ENCODE measurements at regions not wholly inside any gene's neighbourhood (a gene's known extent, or its start where the extent isn't known, plus 50 kb on each side); places are given as distances from the start of the nearest gene placed in this dataset.

GRCh38 chr17:77501751-77502625, 361.2 kb downstream of the SEC14L1 start:
- no peaks in the 10 kb centered on the region for H3K36me3 Mint-ChIP-seq
- H3K9me3 Mint-ChIP-seq = no peaks in the 10 kb centered on the region
- no peaks in the 10 kb centered on the region for H3K27me3 Mint-ChIP-seq
- no peak overlapping the region for H3K4me3 Mint-ChIP-seq
- peak overlapping the region in 1 of 3 donors; percentile 67 for H3K27ac Mint-ChIP-seq
- peaks cover 0 to 4% (median 2%) of the 10 kb centered on the region in 3 donors for H3K4me1 Mint-ChIP-seq

GRCh38 chr17:77502626-77503292, 362.0 kb downstream of the SEC14L1 start:
- H3K4me1 Mint-ChIP-seq = peaks cover 0 to 4% (median 2%) of the 10 kb centered on the region in 3 donors
- no peak overlapping the region for H3K4me3 Mint-ChIP-seq
- H3K27me3 Mint-ChIP-seq = no peaks in the 10 kb centered on the region
- no peak overlapping the region for H3K27ac Mint-ChIP-seq
- no peaks in the 10 kb centered on the region for H3K36me3 Mint-ChIP-seq
- H3K9me3 Mint-ChIP-seq = no peaks in the 10 kb centered on the region

- Mint-ChIP-seq H3K4me3 (no peak overlapping the region), H3K27ac (no peak overlapping the region), H3K9me3 (no peaks in the 10 kb centered on the region), H3K4me1 (peaks cover 0 to 4% (median 2%) of the 10 kb centered on the region in 3 donors), H3K36me3 (no peaks in the 10 kb centered on the region), H3K27me3 (no peaks in the 10 kb centered on the region)
These were observed 362.5 kb downstream of the SEC14L1 start for GRCh38 chr17:77503293-77503655.

- H3K4me3 Mint-ChIP-seq = no peak overlapping the region
- no peaks in the 10 kb centered on the region for H3K27me3 Mint-ChIP-seq
- peaks cover 0 to 4% (median 2%) of the 10 kb centered on the region in 3 donors for H3K4me1 Mint-ChIP-seq
- H3K36me3 Mint-ChIP-seq = no peaks in the 10 kb centered on the region
- no peaks in the 10 kb centered on the region for H3K9me3 Mint-ChIP-seq
- H3K27ac Mint-ChIP-seq = no peak overlapping the region
These were observed 363.3 kb downstream of the SEC14L1 start for GRCh38 chr17:77503916-77504651.

DNA sequence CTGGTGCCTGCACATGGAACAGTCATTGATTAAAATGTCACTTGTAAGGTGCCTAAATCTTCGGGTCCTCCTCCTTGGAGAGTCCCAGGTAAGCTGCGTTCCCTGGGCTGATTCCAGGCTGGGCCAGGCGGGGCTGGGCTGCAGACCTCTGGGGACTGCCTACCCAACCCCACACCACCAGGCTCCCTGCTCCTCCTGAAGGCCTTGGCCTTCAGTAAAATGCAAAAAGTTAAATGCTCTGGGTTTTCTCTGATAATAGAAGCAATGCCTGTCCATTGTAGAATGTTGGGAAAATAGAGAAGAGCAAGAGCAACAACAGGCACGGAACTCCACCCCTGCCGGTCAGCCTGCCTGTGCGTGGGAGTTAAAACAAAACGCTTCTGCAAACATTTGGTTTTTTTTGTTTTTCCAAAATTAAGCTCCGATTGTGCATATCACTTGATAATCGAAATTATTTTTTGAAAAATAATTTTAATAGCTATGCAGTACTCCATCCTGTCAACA, 363.9 kb downstream of the SEC14L1 start:
- Mint-ChIP-seq H3K36me3 (no peaks in the 10 kb centered on the region), H3K27me3 (no peaks in the 10 kb centered on the region), H3K27ac (no peak overlapping the region), H3K9me3 (no peaks in the 10 kb centered on the region), H3K4me3 (no peak overlapping the region), H3K4me1 (peaks cover 0 to 4% (median 2%) of the 10 kb centered on the region in 3 donors)

DNA sequence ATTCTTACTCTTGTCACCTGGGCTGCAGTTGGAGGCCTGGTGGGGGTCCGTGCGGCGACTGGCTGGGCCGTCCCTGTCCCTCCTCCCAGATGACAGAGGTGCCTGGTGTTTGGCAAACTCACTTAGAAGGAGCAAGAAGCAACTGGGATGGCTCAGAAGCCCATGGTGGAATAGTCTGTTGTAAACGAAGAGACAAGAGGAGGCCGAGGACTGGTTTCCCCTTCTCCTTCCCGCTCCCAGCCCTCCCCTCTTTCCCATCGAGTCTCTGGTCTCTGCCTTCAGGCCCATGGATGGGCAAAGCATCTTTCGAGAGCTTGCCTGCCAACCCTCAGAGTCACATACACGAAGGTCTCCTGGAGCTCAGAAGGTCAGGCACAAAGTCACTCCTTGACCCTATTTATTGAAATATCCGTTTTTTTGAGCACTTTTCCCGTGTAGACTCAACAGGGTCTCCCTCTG, 364.4 kb downstream of the SEC14L1 start:
- Mint-ChIP-seq H3K4me1 (peaks cover 0 to 4% (median 2%) of the 10 kb centered on the region in 3 donors), H3K4me3 (no peak overlapping the region), H3K9me3 (no peaks in the 10 kb centered on the region), H3K27me3 (no peaks in the 10 kb centered on the region), H3K27ac (no peak overlapping the region), H3K36me3 (no peaks in the 10 kb centered on the region)

DNA sequence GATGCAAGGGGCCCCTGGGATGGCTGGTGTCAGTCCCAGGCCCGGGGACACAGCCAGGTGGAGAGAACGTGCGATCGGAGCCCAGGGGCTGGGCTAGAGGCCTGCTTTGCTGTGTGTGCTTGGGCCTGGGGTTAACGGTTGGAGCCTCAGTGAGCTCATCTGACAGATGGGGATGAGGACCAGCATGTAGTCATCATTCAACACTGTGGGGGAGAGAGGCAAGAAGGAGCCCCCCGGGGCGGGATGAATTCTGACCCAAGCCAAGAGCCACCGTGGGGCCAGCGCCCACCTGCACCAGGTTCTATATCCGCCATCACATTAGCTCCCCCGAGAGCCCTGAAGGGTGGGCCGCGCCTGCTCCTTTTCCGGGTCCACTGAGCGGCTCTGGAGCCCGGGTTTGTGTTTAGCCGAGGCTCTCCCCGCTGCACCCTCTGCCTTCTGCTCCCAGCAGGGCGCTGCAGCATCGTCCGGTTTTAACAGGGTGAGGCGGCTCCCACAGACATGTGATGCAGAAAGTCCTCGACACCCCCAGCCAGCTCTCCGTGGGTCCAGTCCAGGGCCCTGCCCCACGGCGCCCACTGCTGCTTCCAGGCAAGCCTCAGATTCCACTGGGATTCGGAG, 365.7 kb downstream of the SEC14L1 start:
- no peak overlapping the region for H3K4me3 Mint-ChIP-seq
- no peaks in the 10 kb centered on the region for H3K27me3 Mint-ChIP-seq
- peaks cover 2 to 3% (median 2%) of the 10 kb centered on the region in 3 donors for H3K9me3 Mint-ChIP-seq
- H3K27ac Mint-ChIP-seq = no peak overlapping the region
- no peaks in the 10 kb centered on the region for H3K36me3 Mint-ChIP-seq
- H3K4me1 Mint-ChIP-seq = peaks cover 0 to 2% (median 0%) of the 10 kb centered on the region in 3 donors

GRCh38 chr17:77507111-77507885, 366.5 kb downstream of the SEC14L1 start:
- Mint-ChIP-seq H3K27me3 (no peaks in the 10 kb centered on the region), H3K36me3 (no peaks in the 10 kb centered on the region), H3K9me3 (peaks cover 2 to 9% (median 4%) of the 10 kb centered on the region in 3 donors), H3K27ac (no peak overlapping the region), H3K4me1 (no peaks in the 10 kb centered on the region), H3K4me3 (no peak overlapping the region)

GRCh38 chr17:77508047-77508715, 367.4 kb downstream of the SEC14L1 start:
- Mint-ChIP-seq H3K36me3 (no peaks in the 10 kb centered on the region), H3K27me3 (no peaks in the 10 kb centered on the region), H3K4me1 (no peaks in the 10 kb centered on the region), H3K27ac (no peak overlapping the region), H3K4me3 (no peak overlapping the region), H3K9me3 (peaks cover 4 to 9% (median 6%) of the 10 kb centered on the region in 3 donors)

GRCh38 chr17:77509089-77509488, 368.3 kb downstream of the SEC14L1 start:
- H3K27ac Mint-ChIP-seq = no peak overlapping the region
- no peaks in the 10 kb centered on the region for H3K36me3 Mint-ChIP-seq
- no peaks in the 10 kb centered on the region for H3K27me3 Mint-ChIP-seq
- no peak overlapping the region for H3K4me3 Mint-ChIP-seq
- H3K4me1 Mint-ChIP-seq = no peaks in the 10 kb centered on the region
- peaks cover 4 to 9% (median 7%) of the 10 kb centered on the region in 3 donors for H3K9me3 Mint-ChIP-seq

DNA sequence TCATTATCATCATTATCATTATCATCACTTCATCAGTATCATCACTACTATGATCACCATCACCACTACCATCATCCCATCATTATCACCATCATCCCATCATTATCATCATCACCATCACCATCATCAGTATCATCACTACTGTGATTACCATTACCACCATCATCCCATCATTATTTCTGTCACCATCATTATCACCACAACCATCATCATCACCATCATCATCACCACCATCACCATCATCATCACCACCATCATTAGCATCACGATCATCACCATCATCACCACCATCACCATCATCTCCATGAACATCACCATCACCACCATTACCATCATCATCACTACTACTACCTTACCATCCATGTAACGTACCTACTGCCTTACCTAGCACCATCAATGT, 368.8 kb downstream of the SEC14L1 start:
- Mint-ChIP-seq H3K4me1 (no peaks in the 10 kb centered on the region), H3K9me3 (peaks cover 4 to 9% (median 7%) of the 10 kb centered on the region in 3 donors), H3K4me3 (no peak overlapping the region), H3K36me3 (no peaks in the 10 kb centered on the region), H3K27me3 (no peaks in the 10 kb centered on the region), H3K27ac (no peak overlapping the region)

GRCh38 chr17:77510133-77510796, 369.5 kb downstream of the SEC14L1 start:
- Mint-ChIP-seq H3K27me3 (no peaks in the 10 kb centered on the region), H3K9me3 (peaks cover 4 to 9% (median 7%) of the 10 kb centered on the region in 3 donors), H3K4me1 (no peaks in the 10 kb centered on the region), H3K27ac (no peak overlapping the region), H3K4me3 (no peak overlapping the region), H3K36me3 (no peaks in the 10 kb centered on the region)

GRCh38 chr17:77511514-77512061, 370.8 kb downstream of the SEC14L1 start:
- H3K27ac Mint-ChIP-seq = no peak overlapping the region
- H3K4me3 Mint-ChIP-seq = no peak overlapping the region
- no peaks in the 10 kb centered on the region for H3K4me1 Mint-ChIP-seq
- no peaks in the 10 kb centered on the region for H3K36me3 Mint-ChIP-seq
- H3K9me3 Mint-ChIP-seq = peaks cover 4 to 9% (median 7%) of the 10 kb centered on the region in 3 donors
- no peaks in the 10 kb centered on the region for H3K27me3 Mint-ChIP-seq

Data from IgD-negative memory B cell (primary cell).